GM21390 (cell line): ENCODE measurements at regions not wholly inside any gene's neighbourhood (a gene's known extent, or its start where the extent isn't known, plus 50 kb on each side); places are given as distances from the start of the nearest gene placed in this dataset.
"Not testable (repeated sequence)": the region's sequence is repeated elsewhere in the genome, so short reads cannot be mapped to it uniquely, and the experiment has no call there.

Experiments
- ATAC-seq: cut with Tn5 transposase; IDR thresholded peaks from one replicate; pipeline ENCODE4 v1.9.1; 2021; ENCODE audit not compliant: unreplicated experiment

GRCh38 chr2:90029080-90029428 lies 1337.6 kb downstream of the RPIA start:
- not testable (repeated sequence) for ATAC-seq

- ATAC-seq, result not testable (repeated sequence)
These were observed 1340.8 kb downstream of the RPIA start for GRCh38 chr2:90032269-90032668.

DNA sequence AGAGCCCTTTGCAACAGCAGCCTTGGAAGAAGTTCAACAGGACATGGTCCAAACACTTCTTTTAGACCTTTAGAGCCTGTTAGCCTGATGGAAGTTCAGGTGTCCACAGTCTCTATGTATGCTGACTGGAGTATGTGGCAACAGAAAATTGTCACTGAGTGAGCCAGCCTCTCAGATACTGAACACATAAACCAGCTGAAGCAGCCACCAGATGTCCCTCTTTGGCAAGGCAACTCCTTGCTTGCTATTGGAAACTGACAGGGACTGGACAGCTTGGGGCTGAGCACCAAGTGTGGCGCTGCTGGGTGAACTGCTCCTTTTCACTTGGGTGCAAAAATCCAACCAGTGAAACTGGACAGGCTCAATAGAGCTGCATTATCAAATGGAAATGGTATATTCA lies 1344.9 kb downstream of the RPIA start:
- not testable (repeated sequence) for ATAC-seq

DNA sequence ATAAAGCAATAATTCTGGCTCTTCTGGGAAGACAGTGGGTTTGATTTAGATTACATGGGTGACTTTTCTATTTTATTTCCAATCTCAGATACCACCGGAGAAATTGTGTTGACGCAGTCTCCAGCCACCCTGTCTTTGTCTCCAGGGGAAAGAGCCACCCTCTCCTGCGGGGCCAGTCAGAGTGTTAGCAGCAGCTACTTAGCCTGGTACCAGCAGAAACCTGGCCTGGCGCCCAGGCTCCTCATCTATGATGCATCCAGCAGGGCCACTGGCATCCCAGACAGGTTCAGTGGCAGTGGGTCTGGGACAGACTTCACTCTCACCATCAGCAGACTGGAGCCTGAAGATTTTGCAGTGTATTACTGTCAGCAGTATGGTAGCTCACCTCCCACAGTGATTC lies 1347.6 kb downstream of the RPIA start:
- ATAC-seq, result not testable (repeated sequence)

GRCh38 chr2:90047776-90048175 lies 1356.3 kb downstream of the RPIA start:
- ATAC-seq, result not testable (repeated sequence)

- ATAC-seq, result not testable (repeated sequence)
These were observed 1360.7 kb downstream of the RPIA start for GRCh38 chr2:90052113-90052631.

GRCh38 chr2:90069290-90069894 lies 1377.9 kb downstream of the RPIA start:
- peak; percentile 77 for ATAC-seq

DNA sequence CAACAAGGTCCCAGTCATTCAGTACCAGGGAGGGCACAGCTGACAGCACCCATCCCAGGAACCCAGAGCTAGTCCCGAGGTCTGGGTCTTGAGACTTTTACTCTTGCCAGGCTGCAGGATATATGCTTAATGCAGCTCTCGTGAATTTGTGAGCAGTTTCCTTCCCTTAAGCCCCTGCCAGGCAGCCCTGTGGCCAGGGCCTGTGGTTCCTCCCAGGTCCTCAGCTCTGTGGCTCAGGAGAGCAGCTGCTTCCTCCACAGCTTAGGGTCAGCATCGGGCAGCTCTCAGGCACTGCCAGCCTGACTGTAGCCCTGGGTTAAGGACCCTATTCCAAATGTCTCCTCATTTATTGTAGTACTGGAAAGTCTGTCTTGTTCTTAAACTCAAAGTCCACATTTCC lies 1384.8 kb downstream of the RPIA start:
- ATAC-seq, result no peak

GRCh38 chr2:90077948-90078347 lies 1386.5 kb downstream of the RPIA start:
- ATAC-seq, result no peak

DNA sequence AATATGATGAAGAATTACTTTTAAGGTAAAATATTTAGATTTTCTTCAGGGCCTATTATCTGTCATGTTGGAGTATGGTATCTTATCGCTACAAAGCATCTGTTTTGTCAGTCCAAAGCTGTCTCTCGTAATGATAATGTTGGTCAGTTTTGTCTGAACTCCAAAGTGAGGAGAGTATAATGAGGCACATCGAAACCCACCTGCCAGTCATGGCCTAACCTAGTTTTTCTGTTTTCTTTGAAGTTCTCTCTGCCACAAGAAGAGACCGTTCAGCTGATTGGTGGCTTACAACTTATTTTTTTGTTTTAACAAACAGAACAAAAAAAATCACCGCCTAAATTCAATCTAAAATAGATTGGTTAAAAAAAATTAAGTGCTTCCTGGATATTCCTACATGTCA lies 1387.9 kb downstream of the RPIA start:
- no peak for ATAC-seq

DNA sequence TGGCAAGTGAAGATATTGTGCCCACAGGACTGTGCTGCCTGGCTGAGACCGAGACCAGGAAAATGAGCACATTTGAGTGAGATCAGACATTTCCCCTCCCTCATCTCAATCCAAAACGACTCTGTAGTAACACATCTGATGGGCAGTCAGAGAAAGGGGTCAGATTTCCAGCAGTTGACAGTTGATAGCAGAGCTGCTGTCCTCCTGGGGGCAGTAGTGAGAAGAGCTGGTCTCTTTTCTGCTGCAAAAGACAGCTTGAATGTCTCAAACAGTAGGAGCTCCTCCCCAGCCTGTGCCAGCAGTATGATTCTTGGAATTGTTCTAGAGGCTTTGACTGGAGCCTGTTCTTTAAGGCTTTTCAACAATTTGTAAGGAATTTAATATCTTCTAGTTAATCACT lies 1396.3 kb downstream of the RPIA start:
- ATAC-seq, result not testable (repeated sequence)

DNA sequence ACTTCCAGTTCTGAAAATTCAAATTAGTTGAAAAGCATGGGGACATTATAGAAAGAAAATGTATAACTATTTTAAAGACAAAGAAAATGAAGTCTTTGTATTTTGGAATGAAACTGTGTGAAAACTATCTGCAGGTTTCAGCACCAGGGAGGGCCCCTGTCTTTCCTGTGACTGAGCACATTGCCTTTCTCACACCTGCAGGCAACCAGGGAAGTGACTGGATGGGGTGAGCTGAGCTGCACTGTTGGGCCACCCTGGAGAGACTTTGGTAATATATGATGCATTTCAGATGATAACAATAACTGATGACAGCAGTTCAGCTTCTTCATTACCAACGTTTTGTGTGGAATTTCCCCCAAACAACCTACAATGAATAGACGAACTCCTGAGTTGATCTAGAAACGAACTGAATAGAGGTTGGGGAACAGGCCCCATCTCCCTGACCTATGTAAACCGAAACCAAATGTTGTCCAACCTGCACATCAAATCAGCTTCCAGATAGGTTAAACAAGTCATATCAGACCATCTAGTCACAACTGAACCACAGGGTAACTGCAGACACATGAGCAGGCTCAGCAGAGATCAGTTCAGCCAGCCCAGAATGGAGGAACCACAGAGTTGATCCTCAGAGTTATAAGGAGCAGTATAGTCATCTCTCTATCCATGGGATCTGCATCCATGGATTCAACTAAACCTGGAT lies 1402.2 kb downstream of the RPIA start:
- not testable (repeated sequence) for ATAC-seq

DNA sequence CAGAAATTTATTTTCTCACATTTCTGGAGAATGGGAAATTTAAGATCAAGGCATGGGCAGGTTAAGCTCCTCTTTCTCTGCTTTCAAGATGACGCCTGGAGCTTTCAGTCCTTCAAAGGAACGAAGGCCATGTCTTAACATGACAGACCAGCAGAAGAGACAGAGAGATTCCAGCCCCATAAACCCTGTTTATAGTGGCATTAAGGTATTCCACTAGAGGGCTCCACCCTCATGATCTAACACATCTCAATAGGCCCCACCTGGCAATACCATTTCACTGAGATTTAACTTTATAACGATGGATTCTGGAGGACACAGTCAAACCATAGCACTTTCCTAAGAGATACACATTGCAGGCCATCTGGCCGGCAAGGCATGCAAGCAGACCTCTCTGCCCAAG lies 1406.1 kb downstream of the RPIA start:
- ATAC-seq, result not testable (repeated sequence)

- ATAC-seq, result not testable (repeated sequence)
These were observed 1413.7 kb downstream of the RPIA start for GRCh38 chr2:90105142-90105541.

DNA sequence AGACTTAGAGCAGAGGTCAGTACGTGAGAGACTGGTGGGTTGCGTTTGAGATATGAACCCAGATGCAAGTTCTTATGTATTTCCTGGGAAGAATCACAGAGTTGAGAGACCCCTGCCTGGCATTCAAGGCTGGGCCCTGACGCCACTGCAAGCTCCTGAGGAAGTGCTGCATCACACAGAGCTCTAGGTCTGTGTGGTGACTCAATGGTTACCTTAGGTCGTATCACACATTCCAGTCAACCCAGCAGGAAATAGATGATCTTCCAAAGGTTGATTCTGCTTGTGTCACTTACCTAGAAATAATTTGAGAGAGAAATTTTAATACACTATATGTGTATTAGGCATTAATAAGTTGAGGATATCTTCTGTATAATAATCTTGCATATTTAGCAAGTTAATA lies 1431.9 kb downstream of the RPIA start:
- ATAC-seq, result not testable (repeated sequence)

- not testable (repeated sequence) for ATAC-seq
These were observed 1447.6 kb downstream of the RPIA start for GRCh38 chr2:90139046-90139445.

DNA sequence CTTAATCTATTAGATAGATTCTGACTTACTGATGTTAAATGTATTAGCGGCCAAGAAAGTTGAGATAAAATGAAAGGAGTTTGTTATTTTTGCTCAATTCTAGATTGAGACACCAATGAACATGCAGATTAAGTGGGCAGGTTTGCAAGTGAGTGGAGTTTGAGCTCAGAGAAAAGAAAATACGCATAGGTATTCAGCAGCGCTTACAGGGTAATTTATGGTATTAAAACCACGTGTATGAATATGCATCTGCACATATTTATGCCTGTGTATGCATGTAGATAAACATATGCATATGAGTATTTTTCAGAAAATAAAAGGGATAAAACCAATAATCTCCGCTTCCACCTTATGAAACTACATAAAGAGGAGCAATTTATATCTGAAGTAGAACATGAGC lies 1450.1 kb downstream of the RPIA start:
- ATAC-seq, result not testable (repeated sequence)

- ATAC-seq, result not testable (repeated sequence)
These were observed 1460.3 kb downstream of the RPIA start for GRCh38 chr2:90151805-90152204.

DNA sequence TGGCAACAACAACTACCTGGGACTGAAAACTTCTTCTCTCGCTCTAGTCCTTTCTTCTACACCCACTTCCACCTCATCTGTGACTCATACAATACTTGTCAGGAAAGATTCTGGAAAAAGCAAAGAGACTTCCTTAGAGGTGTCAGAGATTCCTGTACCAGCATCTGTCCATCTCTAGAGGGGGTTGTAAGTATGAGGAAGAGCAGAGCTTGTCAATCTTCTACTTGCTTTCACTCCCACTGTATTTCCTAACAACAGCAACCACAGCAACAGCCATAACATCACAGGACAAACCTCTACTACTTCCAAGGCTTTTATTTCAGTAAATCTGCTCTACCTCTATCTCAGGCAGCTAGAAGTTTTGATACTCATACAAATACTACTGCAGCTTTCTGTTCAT lies 1479.5 kb downstream of the RPIA start:
- ATAC-seq, result not testable (repeated sequence)

GRCh38 chr2:90173081-90173480 lies 1481.6 kb downstream of the RPIA start:
- not testable (repeated sequence) for ATAC-seq

DNA sequence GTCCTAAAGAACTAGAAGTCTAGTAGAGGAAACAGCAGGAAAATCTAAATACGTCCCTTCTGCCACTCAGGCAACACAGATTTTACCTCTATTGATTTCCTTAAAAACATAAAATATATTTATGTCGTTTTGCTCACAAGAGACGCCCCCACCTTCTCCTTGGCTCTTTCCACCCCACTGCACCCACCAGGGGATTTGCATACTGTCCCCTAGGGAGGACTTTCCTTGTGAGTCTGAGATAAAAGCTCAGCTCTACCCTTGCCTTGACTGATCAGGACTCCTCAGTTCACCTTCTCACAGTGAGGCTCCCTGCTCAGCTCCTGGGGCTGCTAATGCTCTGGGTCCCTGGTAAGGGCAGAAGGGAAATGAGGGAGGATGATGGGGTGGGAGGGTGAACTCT lies 1488.1 kb downstream of the RPIA start:
- not testable (repeated sequence) for ATAC-seq

DNA sequence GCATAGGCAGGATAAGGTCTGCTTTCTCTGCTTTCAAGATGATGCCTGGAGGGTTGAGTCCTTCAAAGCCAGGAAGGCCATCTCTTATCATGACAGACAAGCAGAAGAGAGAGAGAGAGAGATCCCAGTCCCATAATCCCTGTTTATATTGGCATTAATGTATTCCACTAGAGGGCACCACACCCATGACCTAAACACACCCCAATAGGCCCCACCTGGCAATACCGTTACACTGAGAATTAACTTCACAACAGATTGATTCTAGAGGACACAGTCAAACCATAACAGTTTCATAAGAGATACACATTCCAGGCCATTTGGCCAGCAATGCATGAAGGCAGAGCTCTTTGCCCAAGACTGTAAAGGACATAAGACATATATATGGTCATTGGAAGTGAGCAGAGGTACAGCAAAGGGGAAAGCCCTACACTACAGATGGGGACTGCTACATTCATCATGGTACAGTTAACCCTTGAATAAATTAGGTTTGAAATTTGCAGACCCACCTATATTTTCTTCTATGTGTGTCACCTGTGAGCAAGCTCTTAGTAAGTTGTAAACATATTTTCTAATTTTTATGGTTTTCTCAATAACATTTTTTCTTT lies 1516.1 kb downstream of the RPIA start:
- no peak for ATAC-seq
